Progenitor cell of endocrine pancreas (in vitro differentiated cells): ENCODE measurements at regions not wholly inside any gene's neighbourhood (a gene's known extent, or its start where the extent isn't known, plus 50 kb on each side); places are given as distances from the start of the nearest gene placed in this dataset.

ENCODE experiments used
- DNase-seq: peaks from one replicate; pipeline ENCODE4 v3.0.0; 2021; ENCODE audit warnings: low spot score; ENCODE audit not compliant: unreplicated experiment
- H3K27ac Mint-ChIP-seq: 2 replicates; pipeline ENCODE4 v1.8.0; 2021; ENCODE audit warnings: mild to moderate bottlenecking, moderate library complexity, mixed read lengths
- H3K27me3 Mint-ChIP-seq: 2 replicates; pipeline ENCODE4 v1.8.0; 2021; ENCODE audit warnings: mixed read lengths
- H3K36me3 Mint-ChIP-seq: 2 replicates; pipeline ENCODE4 v1.8.0; 2022; ENCODE audit warnings: mixed read lengths; ENCODE audit not compliant: insufficient read depth
- H3K4me1 Mint-ChIP-seq: 2 replicates; pipeline ENCODE4 v1.8.0; 2021; ENCODE audit warnings: low read depth, mixed read lengths
- H3K4me3 Mint-ChIP-seq: 2 replicates; pipeline ENCODE4 v1.8.0; 2021; ENCODE audit warnings: low read depth, mild to moderate bottlenecking, moderate library complexity, mixed read lengths
- H3K9me3 Mint-ChIP-seq: 2 replicates; pipeline ENCODE4 v1.8.0; 2021; ENCODE audit warnings: low read depth, mixed read lengths
- TF ChIP-seq, protein P1 (sequence below): fragments of 200-600 bp; sonication (generic); IDR thresholded peaks from one replicate; pipeline ENCODE4 v1.5.0; 2021; ENCODE audit warnings: antibody characterized with exemption, mild to moderate bottlenecking; ENCODE audit not compliant: unreplicated experiment

DNA sequence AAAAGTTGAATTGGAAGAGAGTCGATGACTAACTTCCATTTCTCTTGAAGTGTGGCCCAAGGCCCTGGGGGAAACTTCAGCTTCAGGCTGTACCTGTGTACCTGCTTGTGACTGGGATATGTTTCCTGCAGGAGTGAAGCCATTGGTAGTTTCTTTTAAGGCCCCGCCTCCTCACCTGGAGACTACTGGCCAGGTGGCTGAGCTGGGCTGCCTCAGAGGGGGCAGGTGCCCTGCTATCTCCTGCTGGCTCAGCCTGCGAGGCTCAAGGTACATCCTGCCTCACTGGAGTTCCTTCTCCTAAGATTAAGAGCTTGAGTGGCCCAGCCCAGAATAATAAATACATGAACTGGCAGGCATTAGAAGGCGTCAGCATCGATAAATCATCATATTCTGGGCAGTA, 121.6 kb upstream of the ROPN1 start:
- Mint-ChIP-seq H3K36me3 (no peaks in the 10 kb centered on the region), H3K27ac (no peak overlapping the region), H3K27me3 (no peaks in the 10 kb centered on the region)

DNA sequence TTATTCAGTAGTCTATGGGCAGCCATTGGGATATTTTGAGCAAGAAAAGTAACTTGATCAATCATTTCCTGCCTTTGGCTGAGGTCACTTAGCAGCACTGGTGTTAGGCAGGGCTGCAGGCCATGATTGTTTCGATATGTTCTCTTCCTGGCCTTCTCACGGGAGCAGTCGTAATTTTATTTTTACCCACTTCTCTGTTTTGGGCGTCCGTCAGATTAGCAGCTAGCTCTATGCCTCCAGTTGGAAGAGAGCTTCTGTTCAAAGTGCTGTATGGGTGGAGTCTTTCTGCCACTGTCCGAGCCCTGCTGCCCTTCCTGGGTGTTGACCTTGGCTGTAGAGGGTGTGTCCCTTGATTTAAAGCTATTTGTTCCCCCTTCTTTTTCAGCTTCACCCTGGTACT, 123.4 kb upstream of the ROPN1 start:
- TF ChIP-seq, protein P1, sequence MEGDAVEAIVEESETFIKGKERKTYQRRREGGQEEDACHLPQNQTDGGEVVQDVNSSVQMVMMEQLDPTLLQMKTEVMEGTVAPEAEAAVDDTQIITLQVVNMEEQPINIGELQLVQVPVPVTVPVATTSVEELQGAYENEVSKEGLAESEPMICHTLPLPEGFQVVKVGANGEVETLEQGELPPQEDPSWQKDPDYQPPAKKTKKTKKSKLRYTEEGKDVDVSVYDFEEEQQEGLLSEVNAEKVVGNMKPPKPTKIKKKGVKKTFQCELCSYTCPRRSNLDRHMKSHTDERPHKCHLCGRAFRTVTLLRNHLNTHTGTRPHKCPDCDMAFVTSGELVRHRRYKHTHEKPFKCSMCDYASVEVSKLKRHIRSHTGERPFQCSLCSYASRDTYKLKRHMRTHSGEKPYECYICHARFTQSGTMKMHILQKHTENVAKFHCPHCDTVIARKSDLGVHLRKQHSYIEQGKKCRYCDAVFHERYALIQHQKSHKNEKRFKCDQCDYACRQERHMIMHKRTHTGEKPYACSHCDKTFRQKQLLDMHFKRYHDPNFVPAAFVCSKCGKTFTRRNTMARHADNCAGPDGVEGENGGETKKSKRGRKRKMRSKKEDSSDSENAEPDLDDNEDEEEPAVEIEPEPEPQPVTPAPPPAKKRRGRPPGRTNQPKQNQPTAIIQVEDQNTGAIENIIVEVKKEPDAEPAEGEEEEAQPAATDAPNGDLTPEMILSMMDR: no peak
- H3K9me3 Mint-ChIP-seq: peaks cover 3% of the 10 kb centered on the region
- peaks cover 10% of the 10 kb centered on the region for H3K4me1 Mint-ChIP-seq
- H3K36me3 Mint-ChIP-seq: no peaks in the 10 kb centered on the region
- H3K27ac Mint-ChIP-seq: no peak overlapping the region
- no peaks in the 10 kb centered on the region for H3K27me3 Mint-ChIP-seq
- no peak for DNase-seq
- no peak overlapping the region for H3K4me3 Mint-ChIP-seq

More for the DNA sequence above, 121.6 kb upstream of the ROPN1 start:
- H3K4me1 Mint-ChIP-seq: peaks cover 5% of the 10 kb centered on the region
- TF ChIP-seq, protein P1: no peak
- H3K9me3 Mint-ChIP-seq: peaks cover 3% of the 10 kb centered on the region
- DNase-seq: no peak
- H3K4me3 Mint-ChIP-seq: no peak overlapping the region

DNA sequence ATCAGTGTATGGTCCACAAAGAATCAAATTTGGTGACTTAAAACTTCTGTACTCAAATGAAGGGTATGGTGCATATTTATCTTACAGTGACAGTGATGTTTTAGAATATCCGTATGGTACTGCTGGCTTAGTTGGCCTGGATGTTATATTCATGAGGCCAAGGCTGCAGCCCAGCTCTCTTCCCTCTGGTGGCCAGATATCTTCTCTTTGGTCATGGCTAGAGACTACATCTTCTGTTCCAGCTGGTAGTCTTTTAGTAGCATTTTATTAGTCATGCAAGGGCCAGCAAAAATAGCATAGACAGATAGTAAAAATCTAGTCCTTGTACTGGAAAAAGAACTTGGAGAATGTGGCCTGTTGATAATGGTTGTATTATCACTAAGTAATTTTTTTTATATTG, 124.0 kb upstream of the ROPN1 start:
- H3K27ac Mint-ChIP-seq: no peak overlapping the region
- no peaks in the 10 kb centered on the region for H3K9me3 Mint-ChIP-seq
- no peak overlapping the region for H3K4me3 Mint-ChIP-seq
- DNase-seq: no peak
- TF ChIP-seq, protein P1: no peak
- H3K4me1 Mint-ChIP-seq: peaks cover 10% of the 10 kb centered on the region
- H3K36me3 Mint-ChIP-seq: no peaks in the 10 kb centered on the region
- H3K27me3 Mint-ChIP-seq: no peaks in the 10 kb centered on the region

DNA sequence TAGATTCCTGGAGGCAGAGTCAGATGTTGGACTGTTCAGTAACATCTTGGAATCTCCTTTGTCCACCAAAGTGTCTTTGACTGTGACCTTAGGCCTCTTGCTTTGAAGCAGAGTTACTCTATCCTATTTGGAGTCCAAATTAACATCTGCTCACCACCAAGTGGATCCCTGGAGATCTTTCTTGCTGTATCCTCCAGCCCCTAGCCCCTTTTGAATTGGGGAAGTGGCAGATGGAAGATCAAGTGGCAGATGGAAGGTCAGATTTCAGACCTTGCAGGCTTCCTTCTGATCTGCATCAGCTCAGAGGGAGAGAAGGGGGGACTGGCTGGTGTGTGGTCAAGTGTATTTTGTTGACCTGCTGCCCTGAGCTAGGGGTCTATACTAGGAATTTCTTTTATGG, 125.0 kb upstream of the ROPN1 start:
- no peak overlapping the region for H3K27ac Mint-ChIP-seq

DNA sequence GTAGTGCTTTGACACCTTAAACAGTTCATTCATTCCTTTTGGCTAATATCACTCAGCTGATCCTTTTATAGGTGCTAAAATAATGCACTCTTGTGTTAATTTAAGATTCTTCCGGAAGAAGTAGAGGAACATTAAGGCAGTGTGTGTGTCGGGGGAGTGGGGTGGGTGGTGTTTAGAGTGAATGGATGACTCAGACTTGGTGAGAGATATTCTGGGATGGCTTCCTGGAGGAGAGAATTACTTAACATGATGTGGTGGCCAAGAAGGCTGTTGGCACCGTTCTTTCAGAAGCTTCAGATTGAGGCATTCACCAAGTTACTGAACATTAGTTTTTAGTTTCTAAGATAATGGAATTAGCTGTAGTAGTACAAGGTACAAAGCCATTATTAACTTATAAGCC, 125.6 kb upstream of the ROPN1 start:
- H3K36me3 Mint-ChIP-seq: no peaks in the 10 kb centered on the region
- no peaks in the 10 kb centered on the region for H3K9me3 Mint-ChIP-seq
- no peak overlapping the region for H3K27ac Mint-ChIP-seq
- H3K27me3 Mint-ChIP-seq: no peaks in the 10 kb centered on the region
- DNase-seq: no peak
- TF ChIP-seq, protein P1: no peak
- peaks cover 12% of the 10 kb centered on the region for H3K4me1 Mint-ChIP-seq
- H3K4me3 Mint-ChIP-seq: no peak overlapping the region

More for the DNA sequence above, 125.0 kb upstream of the ROPN1 start:
- no peak overlapping the region for H3K4me3 Mint-ChIP-seq
- H3K4me1 Mint-ChIP-seq: peaks cover 12% of the 10 kb centered on the region
- DNase-seq: no peak
- no peaks in the 10 kb centered on the region for H3K9me3 Mint-ChIP-seq
- H3K36me3 Mint-ChIP-seq: no peaks in the 10 kb centered on the region
- TF ChIP-seq, protein P1: no peak
- no peaks in the 10 kb centered on the region for H3K27me3 Mint-ChIP-seq

DNA sequence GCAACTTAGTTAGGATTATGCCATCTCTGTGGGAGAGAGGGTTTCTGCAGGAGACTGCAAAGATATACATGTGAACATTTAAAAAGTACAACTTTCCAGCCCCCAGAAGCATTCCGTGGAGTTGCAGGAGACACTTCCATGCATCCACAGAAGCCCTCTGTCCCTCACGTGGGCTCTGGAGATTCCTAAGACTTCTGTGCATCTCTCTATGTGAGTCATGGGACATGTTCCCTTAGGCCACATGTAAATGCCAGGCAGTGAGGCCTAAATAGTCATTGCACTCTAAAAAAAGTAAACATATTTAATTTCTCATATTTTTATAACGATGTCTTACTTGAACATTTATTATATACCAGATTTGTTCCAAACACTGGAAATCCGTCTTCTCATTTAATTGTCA, 126.5 kb upstream of the ROPN1 start:
- H3K9me3 Mint-ChIP-seq: no peaks in the 10 kb centered on the region
- no peaks in the 10 kb centered on the region for H3K36me3 Mint-ChIP-seq
- H3K27me3 Mint-ChIP-seq: no peaks in the 10 kb centered on the region
- no peak for DNase-seq
- H3K4me1 Mint-ChIP-seq: peaks cover 12% of the 10 kb centered on the region
- no peak overlapping the region for H3K4me3 Mint-ChIP-seq
- TF ChIP-seq, protein P1: no peak
- H3K27ac Mint-ChIP-seq: no peak overlapping the region
